IMR-90 (cell line): ENCODE measurements at regions not wholly inside any gene's neighbourhood (a gene's known extent, or its start where the extent isn't known, plus 50 kb on each side); places are given as distances from the start of the nearest gene placed in this dataset.

Experiments
- ATAC-seq: fragments of 200-7000 bp; cut with Tn5 transposase; 2 replicates; pipeline ENCODE4 v1.9.1; 2020; ENCODE audit warnings: low read depth, mild to moderate bottlenecking, moderate library complexity
- BruUV-seq: library from RNA; stranded (reverse); fragments of 400-500 nt; replicated peaks from 2 replicates; lab custom pipeline; 2021; lab: Mats Ljungman, UMichigan
- CTCF ChIA-PET: fragments of 300-600 bp; formaldehyde crosslinking; extraction: SDS; loops from one replicate; lab custom pipeline; 2021; ENCODE audit warnings: antibody characterized with exemption; lab: Yijun Ruan, JAX
- POLR2A ChIA-PET: fragments of 300-600 bp; sonication (Branson Sonifier 250); formaldehyde crosslinking; loops from one replicate; lab custom pipeline; 2022; ENCODE audit warnings: antibody characterized with exemption; ENCODE audit not compliant: unreplicated experiment; lab: Charles Lee
- DNase-seq: peaks from one replicate; pipeline ENCODE4 v3.0.0; 2013
- H2AFZ ChIP-seq: replicated peaks from 2 replicates; pipeline ENCODE3; 2013; ENCODE audit warnings: low read length, mild to moderate bottlenecking; ENCODE audit not compliant: poor library complexity
- H2AK5ac ChIP-seq: 2 replicates; pipeline ENCODE4 v1.6.1; 2013; ENCODE audit warnings: low read depth, low read length, inconsistent platforms
- H2AK9ac ChIP-seq: replicated peaks from 2 replicates; pipeline ENCODE3; 2013; ENCODE audit warnings: mild to moderate bottlenecking, low read depth, low read length, moderate library complexity; ENCODE audit not compliant: poor library complexity
- H2BK120ac ChIP-seq: 2 replicates; pipeline ENCODE4 v1.6.1; 2013; ENCODE audit warnings: low read depth, low read length, inconsistent platforms
- H2BK15ac ChIP-seq: 3 replicates; pipeline ENCODE4 v1.6.1; 2013; ENCODE audit warnings: low read depth, low read length, inconsistent platforms
- H2BK20ac ChIP-seq: 2 replicates; pipeline ENCODE4 v1.6.1; 2013; ENCODE audit warnings: low read depth, mild to moderate bottlenecking, inconsistent platforms, low read length, moderate library complexity
- H2BK5ac ChIP-seq: 2 replicates; pipeline ENCODE4 v1.6.1; 2013; ENCODE audit warnings: mild to moderate bottlenecking, low read depth, low read length, inconsistent platforms; ENCODE audit not compliant: poor library complexity, severe bottlenecking
- H3K14ac ChIP-seq: replicated peaks from 2 replicates; pipeline ENCODE4 v1.6.1; 2013; ENCODE audit warnings: low read depth, low read length, inconsistent platforms
- H3K18ac ChIP-seq: 2 replicates; pipeline ENCODE4 v1.6.1; 2013; ENCODE audit warnings: low read depth, low read length, control low read depth
- H3K23ac ChIP-seq: 2 replicates; pipeline ENCODE4 v1.6.1; 2013; ENCODE audit warnings: low read depth, low read length, inconsistent platforms
- H3K27ac ChIP-seq: 2 replicates; pipeline ENCODE4 v1.5.1; 2013; ENCODE audit warnings: mild to moderate bottlenecking, control low read depth, low read length; ENCODE audit not compliant: insufficient read depth
- H3K27me3 ChIP-seq: 2 replicates; pipeline ENCODE4 v1.6.1; 2013; ENCODE audit warnings: low read length; ENCODE audit not compliant: control insufficient read depth, insufficient read depth
- H3K36me3 ChIP-seq: 2 replicates; pipeline ENCODE4 v1.6.1; 2013; ENCODE audit warnings: low read length, mixed read lengths; ENCODE audit not compliant: control insufficient read depth, insufficient read depth
- H3K4ac ChIP-seq: 2 replicates; pipeline ENCODE4 v1.6.1; 2013; ENCODE audit warnings: low read depth, low read length, inconsistent platforms
- H3K4me1 ChIP-seq: 2 replicates; pipeline ENCODE4 v1.6.1; 2013; ENCODE audit warnings: low read length, mixed read lengths; ENCODE audit not compliant: control insufficient read depth, insufficient read depth
- H3K4me2 ChIP-seq: 2 replicates; pipeline ENCODE4 v1.6.1; 2013; ENCODE audit warnings: low read depth, mild to moderate bottlenecking, control low read depth, low read length, moderate library complexity
- H3K4me3 ChIP-seq: 2 replicates; pipeline ENCODE4 v1.5.1; 2013; ENCODE audit warnings: low read depth, mild to moderate bottlenecking, control low read depth, low read length, moderate library complexity; ENCODE audit not compliant: insufficient read depth
- H3K56ac ChIP-seq: 2 replicates; pipeline ENCODE4 v1.6.1; 2013; ENCODE audit warnings: low read length, inconsistent platforms; ENCODE audit not compliant: insufficient read depth; ENCODE audit errors: extremely low read depth
- H3K79me1 ChIP-seq, 2 experiments: 2 replicates each; pipeline ENCODE4 v1.6.1; 2013; ENCODE audit warnings: low read length in 2 of 2, inconsistent platforms in 1 of 2, low read depth in 1 of 2
- H3K9ac ChIP-seq: 2 replicates; pipeline ENCODE4 v1.6.1; 2013; ENCODE audit warnings: low read depth, low read length, control low read depth
- H3K9me1 ChIP-seq: 2 replicates; pipeline ENCODE4 v1.6.1; 2013; ENCODE audit warnings: low read length, inconsistent platforms; ENCODE audit not compliant: insufficient read depth
- H3K9me3 ChIP-seq: 2 replicates; pipeline ENCODE4 v1.6.1; 2013; ENCODE audit warnings: low read length; ENCODE audit not compliant: control insufficient read depth, insufficient read depth
- H4K20me1 ChIP-seq: 2 replicates; pipeline ENCODE4 v1.6.1; 2013; ENCODE audit warnings: low read length, inconsistent platforms; ENCODE audit not compliant: insufficient read depth
- H4K5ac ChIP-seq: 2 replicates; pipeline ENCODE4 v1.6.1; 2013; ENCODE audit warnings: mild to moderate bottlenecking, low read depth, low read length, control low read depth
- H4K8ac ChIP-seq, 2 experiments: 2 replicates each; pipeline ENCODE4 v1.6.1; 2013; ENCODE audit warnings: low read depth in 2 of 2, low read length in 2 of 2, control low read depth in 1 of 2, inconsistent platforms in 1 of 2
- H4K91ac ChIP-seq: 2 replicates; pipeline ENCODE4 v1.6.1; 2013; ENCODE audit warnings: low read depth, low read length, inconsistent platforms; ENCODE audit not compliant: insufficient read depth
- CHD1 ChIP-seq: IDR thresholded peaks from 2 replicates; pipeline ENCODE4 v1.6.1; 2012; ENCODE audit warnings: low read depth, low read length, improper control_type of control experiment
- POLR2A ChIP-seq: IDR thresholded peaks from 2 replicates; pipeline ENCODE4 v1.6.1; 2012; ENCODE audit warnings: mild to moderate bottlenecking, low read depth, low read length
- RAD21 ChIP-seq: IDR thresholded peaks from 2 replicates; pipeline ENCODE4 v1.6.1; 2012; ENCODE audit warnings: low read length, improper control_type of control experiment
- WGBS, 2 experiments: methylation state at CpG; one replicate each; pipeline versions ENCODE4 v1.1.5 to v1.1.7; 2013; ENCODE audit warnings: missing lambda C conversion rate in 2 of 2; ENCODE audit not compliant: insufficient read length in 1 of 2; ENCODE audit errors: extremely low coverage in 2 of 2; 5-methylcytosine and 5-hydroxymethylcytosine counted together
- dilution Hi-C: fragments of 300-500 bp; cut with HindIII; formaldehyde crosslinking; loops from one replicate; pipeline ENCODE4 v1.14.3; 2018; ENCODE audit warnings: low sequenced_read_pairs; ENCODE audit not compliant: unreplicated experiment
- in situ Hi-C: fragments of 300-500 bp; cut with MboI; formaldehyde crosslinking; loops from 3 replicates; pipeline ENCODE4 v1.14.3; 2019; ENCODE audit warnings: low sequenced_read_pairs, inconsistent platforms, mixed read lengths
- intact Hi-C: fragments of 100-400 bp; cut with micrococcal nuclease; formaldehyde crosslinking; loops from 2 replicates; pipeline ENCODE4 v1.10.0; 2022
- TF ChIP-seq, protein P1 (sequence below): conservative IDR thresholded peaks from 2 replicates; pipeline ENCODE4 v1.5.1; 2012; ENCODE audit warnings: mild to moderate bottlenecking, low read depth, low read length, improper control_type of control experiment

DNA sequence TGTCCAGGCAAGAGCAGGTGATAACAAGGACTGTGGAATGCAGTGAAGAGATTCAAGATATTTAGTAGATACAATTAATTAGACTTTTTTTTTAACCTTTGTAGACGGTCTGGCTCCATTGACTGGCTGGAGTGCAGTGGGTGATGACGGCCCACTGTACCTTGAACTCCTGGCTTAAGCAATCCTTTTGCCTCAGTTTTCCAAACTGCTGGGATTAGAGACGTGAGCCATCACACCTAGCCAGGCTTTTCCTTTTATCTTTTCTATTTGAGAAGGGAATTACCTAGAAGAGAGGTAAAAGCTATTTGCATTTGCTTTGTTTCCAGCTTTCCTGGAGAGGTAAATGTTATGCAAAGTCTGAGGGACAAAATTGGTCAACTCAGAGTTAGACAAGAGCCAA is 213.0 kb upstream of the MAGI2 start:
- no peak overlapping the region for H3K9ac ChIP-seq
- no TSS peak for BruUV-seq
- POLR2A ChIA-PET: no interaction called here
- in situ Hi-C loops (no loop called here), dilution Hi-C loops (no loop called here), intact Hi-C loops (no loop called here)
- H3K23ac ChIP-seq: no peak overlapping the region
- no peak overlapping the region for H3K4ac ChIP-seq
- H3K18ac ChIP-seq: no peak overlapping the region
- no peak overlapping the region for H2BK20ac ChIP-seq
- H4K20me1 ChIP-seq: no peaks in the 10 kb centered on the region
- H2AK9ac ChIP-seq: no peak overlapping the region
- H4K8ac ChIP-seq: no peak overlapping the region
- TF ChIP-seq RAD21: no peak
- TF ChIP-seq, protein P1, sequence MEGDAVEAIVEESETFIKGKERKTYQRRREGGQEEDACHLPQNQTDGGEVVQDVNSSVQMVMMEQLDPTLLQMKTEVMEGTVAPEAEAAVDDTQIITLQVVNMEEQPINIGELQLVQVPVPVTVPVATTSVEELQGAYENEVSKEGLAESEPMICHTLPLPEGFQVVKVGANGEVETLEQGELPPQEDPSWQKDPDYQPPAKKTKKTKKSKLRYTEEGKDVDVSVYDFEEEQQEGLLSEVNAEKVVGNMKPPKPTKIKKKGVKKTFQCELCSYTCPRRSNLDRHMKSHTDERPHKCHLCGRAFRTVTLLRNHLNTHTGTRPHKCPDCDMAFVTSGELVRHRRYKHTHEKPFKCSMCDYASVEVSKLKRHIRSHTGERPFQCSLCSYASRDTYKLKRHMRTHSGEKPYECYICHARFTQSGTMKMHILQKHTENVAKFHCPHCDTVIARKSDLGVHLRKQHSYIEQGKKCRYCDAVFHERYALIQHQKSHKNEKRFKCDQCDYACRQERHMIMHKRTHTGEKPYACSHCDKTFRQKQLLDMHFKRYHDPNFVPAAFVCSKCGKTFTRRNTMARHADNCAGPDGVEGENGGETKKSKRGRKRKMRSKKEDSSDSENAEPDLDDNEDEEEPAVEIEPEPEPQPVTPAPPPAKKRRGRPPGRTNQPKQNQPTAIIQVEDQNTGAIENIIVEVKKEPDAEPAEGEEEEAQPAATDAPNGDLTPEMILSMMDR: no peak
- TF ChIP-seq CHD1: no peak
- TF ChIP-seq POLR2A: no peak
- H3K27me3 ChIP-seq: no peaks in the 10 kb centered on the region
- H2AFZ ChIP-seq: no peak overlapping the region
- H2BK5ac ChIP-seq: no peak overlapping the region
- no peak overlapping the region for H3K4me3 ChIP-seq
- ATAC-seq: no peak
- no peaks in the 10 kb centered on the region; the same call in 1 of the 2 replicates for H3K4me1 ChIP-seq
- H2AK5ac ChIP-seq: no peak overlapping the region
- H2BK120ac ChIP-seq: no peak overlapping the region
- WGBS, 2 experiments: 100% methylated on average over 1 of the region's 3 CpGs; no CpG with 5 or more reads in 1 of the 2 experiments
- H3K79me1 ChIP-seq: no peaks in the 10 kb centered on the region
- H4K5ac ChIP-seq: no peak overlapping the region
- H3K27ac ChIP-seq: no peak overlapping the region
- H3K36me3 ChIP-seq: no peaks in the 10 kb centered on the region
- no peaks in the 10 kb centered on the region for H3K9me1 ChIP-seq
- no peak overlapping the region for H3K4me2 ChIP-seq
- no peak for DNase-seq
- no peak overlapping the region for H3K56ac ChIP-seq
- CTCF ChIA-PET: no interaction called here
- no peak overlapping the region for H3K14ac ChIP-seq
- H4K91ac ChIP-seq: no peak overlapping the region
- peaks cover 3% of the 10 kb centered on the region; the same call in 1 of the 2 replicates for H3K9me3 ChIP-seq
- H2BK15ac ChIP-seq: no peak overlapping the region
